ENCODE measurements at regions not wholly inside any gene's neighbourhood (a gene's known extent, or its start where the extent isn't known, plus 50 kb on each side); places are given as distances from the start of the nearest gene placed in this dataset.

GRCh38 chr2:107430006-107430405, 396.7 kb upstream of the RGPD4 start:
- CTCF ChIA-PET = no interaction called here
- H3K36me3 ChIP-seq (ENCODE audit: control insufficient read depth in 2 of 2, extremely low read depth in 1 of 2, insufficient read depth in 1 of 2, low read length in 1 of 2) = no peaks in the 10 kb centered on the region

DNA sequence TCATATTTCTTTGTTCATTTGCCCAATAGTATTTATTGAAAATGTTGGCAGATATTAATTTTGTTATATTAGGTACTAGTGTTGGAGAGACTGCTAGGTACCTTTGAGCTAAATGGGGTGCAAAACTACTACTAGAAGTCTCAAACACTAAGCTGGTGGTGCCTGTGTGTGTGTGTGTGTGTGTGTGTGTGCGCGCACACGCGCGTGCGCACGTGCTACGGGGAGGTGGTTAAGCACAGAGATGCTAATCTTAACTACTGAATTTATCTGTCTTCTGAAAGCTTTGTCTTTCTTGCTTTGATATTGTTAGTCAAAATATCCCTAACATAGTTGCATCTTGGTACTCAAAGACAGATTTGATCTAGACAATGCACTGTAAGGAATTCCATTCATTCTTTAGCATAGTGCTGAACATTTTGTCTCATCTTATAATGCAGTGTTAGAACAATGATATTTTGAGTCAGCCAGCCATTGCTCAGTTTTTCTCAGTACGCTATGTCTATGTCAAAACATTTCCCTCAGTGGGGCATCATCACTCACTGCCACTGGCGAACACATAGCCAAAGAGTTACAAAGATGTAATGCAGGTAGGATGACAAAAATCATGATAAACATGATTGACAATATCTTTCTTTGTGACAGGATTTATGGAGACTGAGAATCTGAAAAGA, 396.0 kb upstream of the RGPD4 start:
- no peak overlapping the region for H3K27ac ChIP-seq (ENCODE audit: low read length)
- no peaks in the 10 kb centered on the region for H3K36me3 ChIP-seq (ENCODE audit: control insufficient read depth in 2 of 2, extremely low read depth in 1 of 2, insufficient read depth in 1 of 2, low read length in 1 of 2)
- H3K27me3 Mint-ChIP-seq = no peaks in the 10 kb centered on the region
- H3K4me3 Mint-ChIP-seq = no peak overlapping the region
- no peak overlapping the region for H3K27ac Mint-ChIP-seq
- no peak for ATAC-seq (replicated peaks in 1 of 4)
- WGBS (ENCODE audit: insufficient coverage) = no CpG with 5 or more reads among the region's 10 CpGs
- no peaks in the 10 kb centered on the region for H3K27me3 ChIP-seq (replicated peaks in 1 of 2; ENCODE audit: control insufficient read depth in 2 of 2, extremely low read depth in 1 of 2, insufficient read depth in 2 of 2, low read length in 1 of 2)
- H3K9me3 ChIP-seq = no peaks in the 10 kb centered on the region
- CTCF ChIA-PET = no interaction called here
- H3K4me3 ChIP-seq (ENCODE audit: control insufficient read depth in 1 of 2, extremely low read depth in 1 of 2, low read length in 1 of 2) = no peak overlapping the region
- no peaks in the 10 kb centered on the region for H3K36me3 Mint-ChIP-seq
- no peaks in the 10 kb centered on the region for H3K4me1 ChIP-seq (ENCODE audit: control insufficient read depth in 1 of 2, extremely low read depth in 1 of 2, insufficient read depth in 2 of 2, low read length in 2 of 2)
- no peak for DNase-seq
- POLR2A ChIA-PET = no interaction called here
- H3K4me1 Mint-ChIP-seq = no peaks in the 10 kb centered on the region
- peaks cover 9 to 24% (median 10%) of the 10 kb centered on the region in 3 donors for H3K9me3 Mint-ChIP-seq

More at GRCh38 chr2:107430006-107430405, 396.7 kb upstream of the RGPD4 start:
- no peaks in the 10 kb centered on the region for H3K36me3 Mint-ChIP-seq
- WGBS (ENCODE audit: insufficient coverage) = no CpG with 5 or more reads among the region's 1 CpG
- Histone ChIP-seq H3K4me1 (ENCODE audit: control insufficient read depth in 1 of 2, extremely low read depth in 1 of 2, insufficient read depth in 2 of 2, low read length in 2 of 2) (no peaks in the 10 kb centered on the region), H3K27ac (ENCODE audit: low read length) (no peak overlapping the region), H3K4me3 (ENCODE audit: control insufficient read depth in 1 of 2, extremely low read depth in 1 of 2, low read length in 1 of 2) (no peak overlapping the region), H3K27me3 (replicated peaks in 1 of 2; ENCODE audit: control insufficient read depth in 2 of 2, extremely low read depth in 1 of 2, insufficient read depth in 2 of 2, low read length in 1 of 2) (no peaks in the 10 kb centered on the region), H3K9me3 (no peaks in the 10 kb centered on the region)
- POLR2A ChIA-PET = no interaction called here
- no peaks in the 10 kb centered on the region for H3K27me3 Mint-ChIP-seq
- DNase-seq (no peak), ATAC-seq (replicated peaks in 1 of 4) (no peak)
- no peaks in the 10 kb centered on the region for H3K4me1 Mint-ChIP-seq
- peaks cover 9 to 26% (median 10%) of the 10 kb centered on the region in 3 donors for H3K9me3 Mint-ChIP-seq
- H3K27ac Mint-ChIP-seq = no peak overlapping the region
- H3K4me3 Mint-ChIP-seq = no peak overlapping the region

DNA sequence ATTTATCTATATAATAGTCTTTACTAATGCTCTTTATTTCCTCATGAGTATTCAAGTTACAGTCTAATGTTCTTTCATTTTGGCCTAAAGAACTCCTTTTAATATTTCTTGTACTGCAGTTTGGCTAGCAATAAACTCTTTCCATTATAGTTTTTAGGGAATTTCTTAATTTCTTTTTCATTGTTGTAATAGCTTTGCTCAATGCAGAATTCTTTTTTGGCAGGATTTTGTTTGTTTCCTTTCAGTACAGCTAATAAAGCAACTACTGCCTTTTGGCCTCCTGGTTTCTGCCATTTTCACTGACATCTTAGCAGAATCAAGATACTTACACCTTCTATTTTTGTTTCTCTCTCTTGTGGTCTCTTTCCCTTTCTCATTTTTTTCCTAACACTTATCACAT, 390.4 kb upstream of the RGPD4 start:
- DNase-seq = no peak
- Mint-ChIP-seq H3K36me3 (no peaks in the 10 kb centered on the region), H3K4me3 (no peak overlapping the region), H3K27me3 (no peaks in the 10 kb centered on the region), H3K27ac (no peak overlapping the region), H3K9me3 (peaks cover 2 to 14% (median 10%) of the 10 kb centered on the region in 3 donors), H3K4me1 (no peaks in the 10 kb centered on the region)
- Histone ChIP-seq H3K4me1 (ENCODE audit: control insufficient read depth in 1 of 2, extremely low read depth in 1 of 2, insufficient read depth in 2 of 2, low read length in 2 of 2) (no peaks in the 10 kb centered on the region), H3K27ac (ENCODE audit: low read length) (no peak overlapping the region), H3K9me3 (no peaks in the 10 kb centered on the region), H3K36me3 (ENCODE audit: control insufficient read depth in 2 of 2, extremely low read depth in 1 of 2, insufficient read depth in 1 of 2, low read length in 1 of 2) (no peaks in the 10 kb centered on the region), H3K27me3 (replicated peaks in 1 of 2; ENCODE audit: control insufficient read depth in 2 of 2, extremely low read depth in 1 of 2, insufficient read depth in 2 of 2, low read length in 1 of 2) (no peaks in the 10 kb centered on the region), H3K4me3 (ENCODE audit: control insufficient read depth in 1 of 2, extremely low read depth in 1 of 2, low read length in 1 of 2) (no peak overlapping the region)
- POLR2A ChIA-PET = no interaction called here
- CTCF ChIA-PET = no interaction called here
- no peak for ATAC-seq (replicated peaks in 1 of 4)

DNA sequence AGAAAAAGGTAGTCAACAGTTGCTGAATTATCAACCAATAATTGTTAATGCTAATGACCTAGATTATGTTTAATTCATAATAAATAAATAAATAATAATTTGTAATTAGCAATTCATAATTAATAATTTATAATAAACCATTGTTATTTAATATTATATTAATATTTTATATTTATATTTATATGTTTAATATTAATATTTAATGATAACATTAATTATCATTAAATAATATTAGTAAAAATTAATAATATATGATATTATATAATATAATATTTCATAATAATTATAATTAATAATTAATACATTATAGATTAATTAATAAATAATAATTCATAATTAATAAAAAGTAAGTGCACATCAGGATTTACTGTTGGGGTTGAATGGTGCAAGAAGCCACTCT, 389.4 kb upstream of the RGPD4 start:
- Histone ChIP-seq H3K36me3 (ENCODE audit: control insufficient read depth in 2 of 2, extremely low read depth in 1 of 2, insufficient read depth in 1 of 2, low read length in 1 of 2) (no peaks in the 10 kb centered on the region), H3K27ac (ENCODE audit: low read length) (no peak overlapping the region), H3K9me3 (no peaks in the 10 kb centered on the region), H3K4me1 (ENCODE audit: control insufficient read depth in 1 of 2, extremely low read depth in 1 of 2, insufficient read depth in 2 of 2, low read length in 2 of 2) (no peaks in the 10 kb centered on the region), H3K27me3 (replicated peaks in 1 of 2; ENCODE audit: control insufficient read depth in 2 of 2, extremely low read depth in 1 of 2, insufficient read depth in 2 of 2, low read length in 1 of 2) (no peaks in the 10 kb centered on the region), H3K4me3 (ENCODE audit: control insufficient read depth in 1 of 2, extremely low read depth in 1 of 2, low read length in 1 of 2) (no peak overlapping the region)
- ChIA-PET POLR2A (no interaction called here), CTCF (no interaction called here)
- no peak for ATAC-seq (replicated peaks in 1 of 4)
- Mint-ChIP-seq H3K4me3 (no peak overlapping the region), H3K9me3 (peaks cover 2 to 13% (median 10%) of the 10 kb centered on the region in 3 donors), H3K36me3 (no peaks in the 10 kb centered on the region), H3K27me3 (no peaks in the 10 kb centered on the region), H3K27ac (no peak overlapping the region), H3K4me1 (no peaks in the 10 kb centered on the region)
- DNase-seq = no peak

- Histone ChIP-seq H3K4me1 (ENCODE audit: control insufficient read depth in 1 of 2, extremely low read depth in 1 of 2, insufficient read depth in 2 of 2, low read length in 2 of 2) (no peaks in the 10 kb centered on the region), H3K27ac (ENCODE audit: low read length) (no peak overlapping the region), H3K4me3 (ENCODE audit: control insufficient read depth in 1 of 2, extremely low read depth in 1 of 2, low read length in 1 of 2) (no peak overlapping the region), H3K9me3 (no peaks in the 10 kb centered on the region), H3K27me3 (replicated peaks in 1 of 2; ENCODE audit: control insufficient read depth in 2 of 2, extremely low read depth in 1 of 2, insufficient read depth in 2 of 2, low read length in 1 of 2) (no peaks in the 10 kb centered on the region), H3K36me3 (ENCODE audit: control insufficient read depth in 2 of 2, extremely low read depth in 1 of 2, insufficient read depth in 1 of 2, low read length in 1 of 2) (no peaks in the 10 kb centered on the region)
- ATAC-seq (replicated peaks in 1 of 4) (no peak), DNase-seq (no peak)
- WGBS (ENCODE audit: insufficient coverage) = 53% methylated on average over 2 of the region's 2 CpGs
- Mint-ChIP-seq H3K36me3 (no peaks in the 10 kb centered on the region), H3K27me3 (no peaks in the 10 kb centered on the region), H3K27ac (no peak overlapping the region), H3K4me3 (no peak overlapping the region), H3K9me3 (peaks cover 4 to 13% (median 13%) of the 10 kb centered on the region in 3 donors), H3K4me1 (no peaks in the 10 kb centered on the region)
- ChIA-PET POLR2A (no interaction called here), CTCF (no interaction called here)
These were observed 388.9 kb upstream of the RGPD4 start for GRCh38 chr2:107437807-107438206.

DNA sequence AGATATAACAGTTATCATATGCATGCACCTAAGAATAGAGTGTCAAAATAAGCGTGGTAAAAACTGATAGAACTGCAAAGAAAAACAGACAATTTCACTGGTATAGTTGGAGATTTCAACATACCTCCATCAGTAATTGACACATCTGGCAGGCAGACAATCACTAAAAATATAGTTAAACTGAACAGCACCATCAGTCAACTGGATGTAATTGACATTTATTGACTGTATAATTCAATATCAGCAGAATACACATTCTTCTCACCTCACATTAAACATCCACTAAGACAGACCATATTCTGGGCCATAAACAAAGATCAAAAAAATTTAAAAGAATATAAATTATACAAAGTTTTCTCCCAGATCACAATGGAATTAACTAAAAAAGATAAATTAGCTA, 378.5 kb upstream of the RGPD4 start:
- ATAC-seq (replicated peaks in 1 of 4) (no peak), DNase-seq (no peak)
- H3K27me3 Mint-ChIP-seq = no peaks in the 10 kb centered on the region
- Histone ChIP-seq H3K27ac (ENCODE audit: low read length) (no peak overlapping the region), H3K9me3 (no peaks in the 10 kb centered on the region), H3K4me3 (ENCODE audit: control insufficient read depth in 1 of 2, extremely low read depth in 1 of 2, low read length in 1 of 2) (no peak overlapping the region), H3K27me3 (replicated peaks in 1 of 2; ENCODE audit: control insufficient read depth in 2 of 2, extremely low read depth in 1 of 2, insufficient read depth in 2 of 2, low read length in 1 of 2) (no peaks in the 10 kb centered on the region), H3K4me1 (ENCODE audit: control insufficient read depth in 1 of 2, extremely low read depth in 1 of 2, insufficient read depth in 2 of 2, low read length in 2 of 2) (no peaks in the 10 kb centered on the region), H3K36me3 (ENCODE audit: control insufficient read depth in 2 of 2, extremely low read depth in 1 of 2, insufficient read depth in 1 of 2, low read length in 1 of 2) (no peaks in the 10 kb centered on the region)
- peaks cover 3 to 17% (median 6%) of the 10 kb centered on the region in 3 donors for H3K9me3 Mint-ChIP-seq
- H3K36me3 Mint-ChIP-seq = no peaks in the 10 kb centered on the region
- WGBS (ENCODE audit: insufficient coverage) = no CpG with 5 or more reads among the region's 1 CpG
- no peak overlapping the region for H3K4me3 Mint-ChIP-seq
- no peak overlapping the region for H3K27ac Mint-ChIP-seq
- ChIA-PET CTCF (no interaction called here), POLR2A (no interaction called here)
- H3K4me1 Mint-ChIP-seq = no peaks in the 10 kb centered on the region

DNA sequence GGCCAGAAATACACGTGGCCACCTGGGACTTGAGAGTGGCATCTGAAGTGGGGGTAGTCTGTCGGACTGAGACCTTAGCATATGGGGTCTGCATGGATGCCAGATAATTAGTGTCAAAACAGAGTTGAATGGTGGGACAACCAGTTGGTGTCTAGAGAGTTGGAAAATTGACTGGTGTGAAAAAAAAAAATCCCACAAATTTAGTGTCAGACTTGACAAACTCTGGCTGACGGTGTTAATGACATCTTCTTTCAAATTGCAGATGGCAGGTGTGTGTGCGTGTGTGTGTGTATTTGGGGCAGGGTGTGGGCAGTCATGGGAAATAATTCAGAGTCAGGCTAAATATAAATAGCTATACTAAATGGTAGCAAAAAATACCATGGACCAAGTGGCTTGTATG, 365.4 kb upstream of the RGPD4 start:
- Mint-ChIP-seq H3K9me3 (peaks cover 11 to 20% (median 17%) of the 10 kb centered on the region in 3 donors), H3K27me3 (no peaks in the 10 kb centered on the region), H3K4me1 (no peaks in the 10 kb centered on the region), H3K27ac (no peak overlapping the region), H3K4me3 (no peak overlapping the region), H3K36me3 (no peaks in the 10 kb centered on the region)
- Histone ChIP-seq H3K9me3 (no peaks in the 10 kb centered on the region), H3K27me3 (replicated peaks in 1 of 2; ENCODE audit: control insufficient read depth in 2 of 2, extremely low read depth in 1 of 2, insufficient read depth in 2 of 2, low read length in 1 of 2) (no peaks in the 10 kb centered on the region), H3K27ac (ENCODE audit: low read length) (no peak overlapping the region), H3K4me3 (ENCODE audit: control insufficient read depth in 1 of 2, extremely low read depth in 1 of 2, low read length in 1 of 2) (no peak overlapping the region), H3K4me1 (ENCODE audit: control insufficient read depth in 1 of 2, extremely low read depth in 1 of 2, insufficient read depth in 2 of 2, low read length in 2 of 2) (no peaks in the 10 kb centered on the region), H3K36me3 (ENCODE audit: control insufficient read depth in 2 of 2, extremely low read depth in 1 of 2, insufficient read depth in 1 of 2, low read length in 1 of 2) (no peaks in the 10 kb centered on the region)
- ATAC-seq (replicated peaks in 1 of 4) = no peak
- WGBS (ENCODE audit: insufficient coverage) = 0% methylated on average over 1 of the region's 4 CpGs
- no peak for DNase-seq
- ChIA-PET POLR2A (no interaction called here), CTCF (no interaction called here)

All from T-cell (primary cell).